DMS 273 treated with DMSO at 0.1 percent for 48 hours (cell line): ENCODE measurements at regions not wholly inside any gene's neighbourhood (a gene's known extent, or its start where the extent isn't known, plus 50 kb on each side); places are given as distances from the start of the nearest gene placed in this dataset.

ENCODE experiments used
- DNase-seq: peaks from one replicate; lab custom pipeline; 2025; lab: John Stamatoyannopoulos, UW

DNA sequence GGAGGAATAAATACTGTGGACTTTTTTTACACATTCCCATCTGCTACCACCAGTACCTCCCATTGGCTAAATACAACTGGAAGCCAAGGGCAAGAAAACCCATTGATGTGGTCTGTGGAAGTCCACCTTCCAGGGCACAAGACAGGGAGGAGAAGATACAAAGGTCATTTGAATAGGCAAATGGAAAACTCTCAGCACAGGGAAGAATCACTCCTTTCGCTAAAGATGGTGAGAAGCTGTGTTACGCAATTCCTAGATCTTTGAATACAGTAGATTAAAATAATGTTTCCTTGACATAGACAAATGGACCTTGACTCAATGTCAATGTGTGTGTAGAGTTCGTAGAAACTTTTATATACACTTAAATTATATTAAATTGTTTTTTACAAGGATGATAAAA is 70.9 kb upstream of the ERBB4 start:
- DNase-seq, result no peak

DNA sequence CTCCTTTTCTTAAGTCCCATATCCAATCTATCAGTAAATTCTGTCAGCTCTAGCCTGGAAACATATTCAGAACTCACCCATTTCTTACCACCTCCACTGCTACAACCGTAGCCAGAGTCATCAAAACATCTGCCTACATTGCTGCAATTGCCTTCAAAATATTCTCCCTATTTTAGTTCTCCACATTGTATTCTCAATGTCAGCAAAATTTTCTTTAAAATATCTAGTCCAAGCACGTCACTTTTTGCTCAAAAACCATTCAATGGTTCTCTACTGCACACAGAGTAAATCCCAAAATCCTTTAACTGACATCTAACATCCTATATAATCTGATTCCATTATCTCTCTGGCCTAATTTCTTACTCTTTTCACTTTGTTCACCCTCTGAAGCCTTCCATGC is 68.5 kb upstream of the ERBB4 start:
- DNase-seq, result no peak

GRCh38 chr2:212606232-212606631 is 67.6 kb upstream of the ERBB4 start:
- no peak for DNase-seq

DNA sequence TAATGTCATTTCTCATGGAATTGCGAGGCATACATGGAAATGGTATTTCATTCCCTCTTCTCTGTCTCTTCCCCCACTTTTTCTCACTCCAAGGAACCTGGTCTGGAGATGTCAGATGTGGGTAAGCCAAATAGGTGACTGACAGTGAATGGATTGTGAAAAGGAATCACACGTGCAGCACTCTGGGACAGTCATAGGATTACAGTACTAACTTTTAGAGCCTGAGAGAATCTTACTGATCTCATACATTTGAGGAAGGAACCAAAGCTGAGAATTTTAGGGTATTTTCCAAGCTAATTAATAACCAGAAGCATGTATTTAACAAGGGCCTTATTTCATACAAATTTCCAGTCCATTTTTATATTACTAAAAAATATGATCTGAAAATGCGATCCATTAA is 58.1 kb upstream of the ERBB4 start:
- no peak for DNase-seq

DNA sequence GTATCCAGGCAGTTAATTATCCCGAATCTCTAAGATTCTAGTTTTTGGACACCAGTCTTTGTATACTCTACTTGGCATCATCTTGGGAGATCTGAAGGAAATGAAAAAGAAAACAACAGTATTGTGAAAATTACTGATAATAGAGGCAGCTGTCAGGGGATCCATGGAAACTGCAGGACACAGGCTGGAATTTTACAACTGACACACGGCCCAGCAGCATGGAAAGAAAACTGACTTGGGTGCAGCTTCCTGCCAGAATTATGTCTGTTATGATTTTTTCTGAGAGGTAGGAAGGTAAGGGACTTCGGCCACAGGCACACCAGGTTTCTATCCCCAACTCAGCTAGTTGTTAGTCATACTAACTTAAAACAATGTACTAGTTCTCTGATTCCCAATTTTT is 57.7 kb upstream of the ERBB4 start:
- no peak for DNase-seq

GRCh38 chr2:212595036-212595654 is 56.5 kb upstream of the ERBB4 start:
- DNase-seq, result peak; percentile 34

DNA sequence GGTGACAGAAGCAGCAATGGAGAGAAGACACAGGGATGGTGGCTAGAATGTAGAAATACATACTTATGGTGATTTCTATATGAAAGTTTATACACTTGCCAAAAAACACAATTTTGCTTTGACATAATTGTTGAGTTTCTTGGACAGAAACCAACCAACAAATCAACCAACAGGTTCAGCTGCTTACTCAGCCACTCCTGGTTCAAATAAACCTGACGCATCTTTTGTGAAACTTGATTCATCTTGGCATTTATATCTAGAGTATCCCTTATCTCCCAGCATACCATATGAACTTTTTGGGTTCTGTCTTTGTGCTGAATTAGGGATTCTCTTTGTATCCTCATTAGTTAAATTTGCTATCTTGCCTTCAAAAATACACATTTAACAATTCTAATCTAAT is 54.1 kb upstream of the ERBB4 start:
- DNase-seq, result no peak
